Hematopoietic multipotent progenitor cell treated with erythropoietin and hydrocortisone succinate and interleukin-3 and kit ligand, for 15 days (in vitro differentiated cells): ENCODE measurements at regions not wholly inside any gene's neighbourhood (a gene's known extent, or its start where the extent isn't known, plus 50 kb on each side); places are given as distances from the start of the nearest gene placed in this dataset.

Experiments
- DNase-seq: peaks from one replicate; pipeline ENCODE4 v3.0.0-alpha.2; 2015; ENCODE audit warnings: low spot score

- no peak for DNase-seq
Measured at GRCh38 chr12:85681333-85681732, 154.9 kb downstream of the RASSF9 start.

- DNase-seq = no peak
Measured at GRCh38 chr12:85683051-85683450, 153.2 kb downstream of the RASSF9 start.

- DNase-seq = no peak
Measured at GRCh38 chr12:85688837-85689236, 147.4 kb downstream of the RASSF9 start.

GRCh38 chr12:85690146-85690545 is 146.1 kb downstream of the RASSF9 start:
- DNase-seq = no peak

- no peak for DNase-seq
Measured at GRCh38 chr12:85693093-85693665, 143.0 kb downstream of the RASSF9 start.

- no peak for DNase-seq
Measured at GRCh38 chr12:85695097-85695715, 141.0 kb downstream of the RASSF9 start.

- DNase-seq = no peak
Measured at GRCh38 chr12:85697003-85697402, 139.2 kb downstream of the RASSF9 start.

GRCh38 chr12:85698937-85699336 is 137.3 kb downstream of the RASSF9 start:
- no peak for DNase-seq

- DNase-seq = no peak
Measured at GRCh38 chr12:85708775-85709174, 127.4 kb downstream of the RASSF9 start.

GRCh38 chr12:85711735-85712390 is 124.3 kb downstream of the RASSF9 start:
- no peak for DNase-seq

- no peak for DNase-seq
Measured at GRCh38 chr12:85713373-85713772, 122.8 kb downstream of the RASSF9 start.

GRCh38 chr12:85714425-85714824 is 121.8 kb downstream of the RASSF9 start:
- DNase-seq = no peak

GRCh38 chr12:85720308-85721033 is 115.7 kb downstream of the RASSF9 start:
- DNase-seq = no peak

- no peak for DNase-seq
Measured at GRCh38 chr12:85725991-85726390, 110.2 kb downstream of the RASSF9 start.

- no peak for DNase-seq
Measured at GRCh38 chr12:85733221-85733840, 102.9 kb downstream of the RASSF9 start.

GRCh38 chr12:85733984-85734383 is 102.2 kb downstream of the RASSF9 start:
- DNase-seq = no peak

GRCh38 chr12:85740186-85740585 is 96.0 kb downstream of the RASSF9 start:
- DNase-seq = no peak

- no peak for DNase-seq
Measured at GRCh38 chr12:85741046-85741445, 95.2 kb downstream of the RASSF9 start.

GRCh38 chr12:85747941-85748495 is 88.2 kb downstream of the RASSF9 start:
- no peak for DNase-seq
